Endothelial cell of umbilical vein (primary cell): ENCODE measurements at regions not wholly inside any gene's neighbourhood (a gene's known extent, or its start where the extent isn't known, plus 50 kb on each side); places are given as distances from the start of the nearest gene placed in this dataset.

Source experiments
- BruUV-seq: library from RNA; stranded (reverse); fragments of 400-500 nt; replicated peaks from 2 replicates; lab custom pipeline; 2021; lab: Mats Ljungman, UMichigan
- CTCF ChIA-PET: fragments of 300-600, 350-600 bp; sonication (Branson Sonifier 250); formaldehyde crosslinking; loops from one replicate; lab custom pipeline; 2021; ENCODE audit warnings: antibody characterized with exemption, inconsistent platforms; lab: Charles Lee
- POLR2A ChIA-PET: fragments of 300-600, 350-600 bp; sonication (Branson Sonifier 250); formaldehyde crosslinking; loops from one replicate; lab custom pipeline; 2021; ENCODE audit warnings: antibody characterized with exemption, inconsistent platforms; lab: Charles Lee
- DNase-seq: peaks from one replicate; pipeline ENCODE4 v3.0.0-alpha.2; 2011; ENCODE audit warnings: low read depth, low spot score
- FAIRE-seq: peaks from 2 replicates; lab custom pipeline; 2011; peaks lifted over from hg19 to GRCh38; lab: Jason Lieb, UNC
- H2AFZ ChIP-seq: 2 replicates; pipeline ENCODE4 v1.6.0; 2012; ENCODE audit warnings: low read depth, low read length, control low read depth, inconsistent platforms
- H3K27ac ChIP-seq: 2 replicates; pipeline ENCODE4 v1.5.1; 2011; ENCODE audit warnings: low read depth, mild to moderate bottlenecking, control low read depth, low read length, moderate library complexity; ENCODE audit not compliant: insufficient read depth
- H3K27me3 ChIP-seq, 2 experiments: 2 replicates each; pipeline versions ENCODE4 v1.6.0 to v1.6.1; 2011; ENCODE audit warnings: low read length in 2 of 2, mixed read lengths in 1 of 2; ENCODE audit not compliant: control insufficient read depth in 2 of 2, insufficient read depth in 2 of 2
- H3K36me3 ChIP-seq, 2 experiments: 2 replicates in 1 of 2; 3 replicates in 1 of 2; pipeline ENCODE4 v1.5.1; 2011; ENCODE audit warnings: low read length in 2 of 2, mild to moderate bottlenecking in 1 of 2, moderate library complexity in 1 of 2; ENCODE audit not compliant: control insufficient read depth in 2 of 2, insufficient read depth in 2 of 2; ENCODE audit errors: extremely low read depth in 1 of 2
- H3K4me1 ChIP-seq: 3 replicates; pipeline ENCODE4 v1.5.1; 2011; ENCODE audit warnings: mild to moderate bottlenecking, low read length; ENCODE audit not compliant: control insufficient read depth, insufficient read depth; ENCODE audit errors: extremely low read depth
- H3K4me2 ChIP-seq: 2 replicates; pipeline ENCODE4 v1.6.1; 2011; ENCODE audit warnings: low read length, control low read depth, mixed read lengths; ENCODE audit not compliant: insufficient read depth
- H3K4me3 ChIP-seq, 3 experiments: fragments of 200-600 bp in 1 of 3; sonication (generic), shearing (Covaris generic) in 1 of 3; replicated peaks in 1 of 3; 2 replicates each; pipeline ENCODE4 v1.5.1; 2011 to 2016; ENCODE audit warnings: control low read depth in 3 of 3, low read length in 3 of 3, mild to moderate bottlenecking in 2 of 3, inconsistent platforms in 1 of 3, low read depth in 1 of 3, moderate library complexity in 1 of 3; ENCODE audit not compliant: insufficient read depth in 1 of 3
- H3K79me2 ChIP-seq: 2 replicates; pipeline ENCODE4 v1.6.0; 2012; ENCODE audit warnings: low read length, inconsistent platforms; ENCODE audit not compliant: control insufficient read depth, insufficient read depth
- H3K9ac ChIP-seq: replicated peaks from 2 replicates; pipeline ENCODE3; 2011; ENCODE audit warnings: low read length, control low read depth; ENCODE audit not compliant: insufficient read depth; ENCODE audit errors: extremely low read depth
- H3K9me1 ChIP-seq: replicated peaks from 3 replicates; pipeline ENCODE4 v1.6.0; 2011; ENCODE audit warnings: mild to moderate bottlenecking, low read length; ENCODE audit not compliant: control insufficient read depth, insufficient read depth; ENCODE audit errors: extremely low read depth
- H3K9me3 ChIP-seq: replicated peaks from 2 replicates; pipeline ENCODE4 v1.5.1; 2012; ENCODE audit warnings: low read length, inconsistent platforms; ENCODE audit not compliant: control insufficient read depth, insufficient read depth
- H4K20me1 ChIP-seq: replicated peaks from 2 replicates; pipeline ENCODE3; 2011; ENCODE audit warnings: mild to moderate bottlenecking, low read length; ENCODE audit not compliant: control insufficient read depth, insufficient read depth; ENCODE audit errors: extremely low read depth
- CTCF ChIP-seq, 2 donors: IDR thresholded peaks; 1 replicate in 1 of 2; 2 replicates in 1 of 2; pipeline ENCODE4 v1.5.1; 2011; ENCODE audit warnings: low read length in 2 of 2, mild to moderate bottlenecking in 2 of 2, moderate library complexity in 2 of 2, control low read depth in 1 of 2, inconsistent platforms in 1 of 2, low read depth in 1 of 2; ENCODE audit not compliant: insufficient read depth in 1 of 2; ENCODE audit errors: extremely low read depth in 1 of 2
- EZH2 ChIP-seq: IDR thresholded peaks from 2 replicates; pipeline ENCODE4 v1.6.1; 2012; ENCODE audit warnings: borderline replicate concordance, low read depth, mild to moderate bottlenecking, moderate library complexity, low read length, inconsistent platforms; ENCODE audit not compliant: severe bottlenecking
- FOS ChIP-seq: IDR thresholded peaks from 2 replicates; pipeline ENCODE4 v1.6.1; 2011; ENCODE audit warnings: mild to moderate bottlenecking, low read length, moderate library complexity, borderline replicate concordance; ENCODE audit not compliant: insufficient read depth
- GATA2 ChIP-seq: IDR thresholded peaks from 2 replicates; pipeline ENCODE4 v1.7.0; 2011; ENCODE audit warnings: low read depth, mild to moderate bottlenecking, moderate library complexity, mixed read lengths, low read length; ENCODE audit not compliant: insufficient read length, insufficient read depth
- JUN ChIP-seq: IDR thresholded peaks from 2 replicates; pipeline ENCODE4 v1.6.1; 2011; ENCODE audit warnings: borderline replicate concordance, low read depth; ENCODE audit not compliant: insufficient read length, insufficient read depth
- MAX ChIP-seq: IDR thresholded peaks from 2 replicates; pipeline ENCODE4 v1.6.1; 2011; ENCODE audit not compliant: insufficient read depth, insufficient read length
- MYC ChIP-seq: IDR thresholded peaks from one replicate; pipeline ENCODE4 v1.6.1; 2011; ENCODE audit warnings: mild to moderate bottlenecking, low read depth, low read length
- POLR2A ChIP-seq: IDR thresholded peaks from 2 replicates; pipeline ENCODE4 v1.6.1; 2012; ENCODE audit warnings: low read depth, mild to moderate bottlenecking, control low read depth, low read length
- POLR2AphosphoS5 ChIP-seq: IDR thresholded peaks from 2 replicates; pipeline ENCODE4 v1.6.1; 2012; ENCODE audit warnings: low read depth, mild to moderate bottlenecking, control low read depth, low read length, moderate library complexity; ENCODE audit not compliant: insufficient read depth
- dilution Hi-C: fragments of 300-500 bp; cut with MboI; formaldehyde crosslinking; loops from one replicate; pipeline ENCODE4 v1.15.0; 2019; ENCODE audit warnings: low sequenced_read_pairs; ENCODE audit not compliant: extremely low pct_ligation_motif_present
- intact Hi-C: fragments of 100-400 bp; cut with micrococcal nuclease; formaldehyde crosslinking; loops from one replicate; pipeline ENCODE4 v1.10.0; 2022

- no peak overlapping the region for H3K4me2 ChIP-seq
- no peaks in the 10 kb centered on the region for H4K20me1 ChIP-seq
- ChIA-PET POLR2A (no interaction called here), CTCF (no interaction called here)
- dilution Hi-C loops = no loop called here
- no peak overlapping the region for H3K9ac ChIP-seq
- H3K4me1 ChIP-seq = no peaks in the 10 kb centered on the region
- FAIRE-seq (no peak), DNase-seq (no peak)
- H3K4me3 ChIP-seq = no peak overlapping the region
- H3K9me3 ChIP-seq = no peaks in the 10 kb centered on the region
- H3K27me3 ChIP-seq = no peaks in the 10 kb centered on the region
- H3K9me1 ChIP-seq = no peaks in the 10 kb centered on the region
- no peaks in the 10 kb centered on the region for H3K79me2 ChIP-seq
- no TSS peak for BruUV-seq
- H3K27ac ChIP-seq = no peak overlapping the region
- no peak overlapping the region for H2AFZ ChIP-seq
- TF ChIP-seq POLR2A (no peak), MAX (no peak), GATA2 (no peak), EZH2 (no peak), CTCF (IDR thresholded peaks at IDR 0.05; ENCODE audit: extremely low read depth in 1 of 2, insufficient read depth in 1 of 2, low read depth in 1 of 2, low read length in 2 of 2) (no peak), JUN (no peak), MYC (no peak), FOS (no peak), POLR2AphosphoS5 (no peak)
- H3K36me3 ChIP-seq = no peaks in the 10 kb centered on the region
- intact Hi-C loops = no loop called here
These were observed 224.8 kb upstream of the ID2 start for GRCh38 chr2:8457092-8457481.
